B cell (primary cell): ENCODE measurements at regions not wholly inside any gene's neighbourhood (a gene's known extent, or its start where the extent isn't known, plus 50 kb on each side); places are given as distances from the start of the nearest gene placed in this dataset.

ENCODE experiments used
- ATAC-seq: fragments of 200-7000 bp; cut with Tn5 transposase; one replicate; pipeline ENCODE4 v1.10.0; 2021; ENCODE audit warnings: low read depth, mild to moderate bottlenecking, moderate number of reproducible peaks, moderate library complexity
- CTCF ChIA-PET: fragments of 350-600 bp; sonication (Branson Sonifier 250); formaldehyde crosslinking; loops from one replicate; lab custom pipeline; 2021; ENCODE audit warnings: antibody characterized with exemption, inconsistent platforms; lab: Charles Lee
- POLR2A ChIA-PET: fragments of 350-600 bp; sonication (Branson Sonifier 250); formaldehyde crosslinking; loops from one replicate; lab custom pipeline; 2021; ENCODE audit warnings: antibody characterized with exemption; lab: Charles Lee
- DNase-seq: peaks from one replicate; pipeline ENCODE4 v3.0.0; 2013
- H2AFZ ChIP-seq: 2 replicates; pipeline ENCODE4 v1.6.1; 2012; ENCODE audit warnings: mild to moderate bottlenecking, low read depth, low read length; ENCODE audit not compliant: insufficient read depth, poor library complexity, severe bottlenecking
- H3K27ac ChIP-seq, 2 donors: 1 replicate in 1 of 2; 2 replicates in 1 of 2; pipeline ENCODE4 v1.5.1; 2012 to 2013; ENCODE audit warnings: low read length in 2 of 2, mild to moderate bottlenecking in 2 of 2, moderate library complexity in 1 of 2
- H3K27me3 ChIP-seq, 4 experiments: fragments of 200-600 bp in 1 of 4; sonication (generic) in 1 of 4; replicated peaks in 1 of 4; 1 replicate in 2 of 4; 2 replicates in 2 of 4; pipeline versions ENCODE4 v1.6.1 to v1.7.0; 2013 to 2016; ENCODE audit warnings: low read length in 3 of 4, mild to moderate bottlenecking in 2 of 4, mixed read lengths in 1 of 4, moderate library complexity in 1 of 4; ENCODE audit not compliant: insufficient read depth in 4 of 4, control insufficient read depth in 3 of 4; ENCODE audit errors: control extremely low read depth in 1 of 4
- H3K36me3 ChIP-seq, 2 experiments: replicated peaks in 1 of 2; 1 replicate in 1 of 2; 2 replicates in 1 of 2; pipeline versions ENCODE4 v1.6.1 to v1.7.1; 2013; ENCODE audit warnings: low read length in 1 of 2; ENCODE audit not compliant: insufficient read depth in 2 of 2, control insufficient read depth in 1 of 2; ENCODE audit errors: control extremely low read depth in 1 of 2, extremely low read depth in 1 of 2
- H3K4me1 ChIP-seq, 2 donors: fragments of 200-600 bp in 1 of 2; sonication (generic) in 1 of 2; 1 replicate in 1 of 2; 2 replicates in 1 of 2; pipeline versions ENCODE4 v1.5.1 to v1.6.1; 2013 to 2017; ENCODE audit warnings: low read length in 2 of 2; ENCODE audit not compliant: control insufficient read depth in 2 of 2, insufficient read depth in 2 of 2
- H3K4me2 ChIP-seq: replicated peaks from 2 replicates; pipeline ENCODE3; 2012; ENCODE audit warnings: mild to moderate bottlenecking, low read depth, low read length; ENCODE audit not compliant: poor library complexity, severe bottlenecking
- H3K4me3 ChIP-seq, 5 experiments: fragments of 200-600 bp in 1 of 5; sonication (generic) in 1 of 5; 1 replicate in 3 of 5; 2 replicates in 2 of 5; pipeline versions ENCODE4 v1.5.1 to v1.7.0; 2011 to 2016; ENCODE audit warnings: low read length in 4 of 5, mild to moderate bottlenecking in 4 of 5, low read depth in 2 of 5, control low read depth in 1 of 5, moderate library complexity in 1 of 5; ENCODE audit not compliant: insufficient read depth in 1 of 5; ENCODE audit errors: control extremely low read depth in 1 of 5, extremely low read depth in 1 of 5
- H3K79me2 ChIP-seq: fragments of 200-600 bp; sonication (generic); one replicate; pipeline ENCODE4 v1.6.0; 2016; ENCODE audit warnings: low read length; ENCODE audit not compliant: control insufficient read depth, insufficient read depth
- H3K9ac ChIP-seq: fragments of 200-600 bp; sonication (generic); 2 replicates; pipeline ENCODE4 v1.6.1; 2017; ENCODE audit warnings: mild to moderate bottlenecking, low read length, moderate library complexity
- H3K9me3 ChIP-seq, 3 donors: one replicate each; pipeline versions ENCODE4 v1.6.1 to v1.7.1; 2013; ENCODE audit warnings: low read length in 2 of 3; ENCODE audit not compliant: control insufficient read depth in 2 of 3, insufficient read depth in 1 of 3; ENCODE audit errors: control extremely low read depth in 1 of 3
- H4K20me1 ChIP-seq: 2 replicates; pipeline ENCODE4 v1.6.0; 2012; ENCODE audit warnings: mild to moderate bottlenecking, low read length; ENCODE audit not compliant: insufficient read depth, control insufficient read depth, poor library complexity, severe bottlenecking
- H3K27ac Mint-ChIP-seq: one replicate; pipeline ENCODE4 v1.8.0; 2021; ENCODE audit warnings: mixed read lengths
- H3K27me3 Mint-ChIP-seq: one replicate; pipeline ENCODE4 v1.8.0; 2021; ENCODE audit warnings: mixed read lengths
- H3K4me1 Mint-ChIP-seq: one replicate; pipeline ENCODE4 v1.8.0; 2021; ENCODE audit warnings: mixed read lengths
- H3K4me3 Mint-ChIP-seq: one replicate; pipeline ENCODE4 v1.8.0; 2021; ENCODE audit warnings: mixed read lengths
- H3K9me3 Mint-ChIP-seq: one replicate; pipeline ENCODE4 v1.8.0; 2022; ENCODE audit warnings: mixed read lengths; ENCODE audit not compliant: insufficient read depth
- CTCF ChIP-seq: fragments of 200-600 bp; IDR thresholded peaks from one replicate; pipeline ENCODE4 v1.8.0; 2022; ENCODE audit warnings: antibody characterized with exemption, mild to moderate bottlenecking
- EZH2 ChIP-seq: IDR thresholded peaks from 2 replicates; pipeline ENCODE4 v1.6.1; 2012; ENCODE audit warnings: borderline replicate concordance, low read depth, mild to moderate bottlenecking, moderate library complexity, low read length; ENCODE audit not compliant: insufficient read depth, poor library complexity, severe bottlenecking
- WGBS: methylation state at CpG from one replicate; pipeline ENCODE4 v1.1.5; 2013; ENCODE audit warnings: missing lambda C conversion rate; ENCODE audit not compliant: insufficient coverage; 5-methylcytosine and 5-hydroxymethylcytosine counted together
- intact Hi-C: fragments of 100-400 bp; cut with micrococcal nuclease; formaldehyde crosslinking; loops from one replicate; pipeline ENCODE4 v1.10.0; 2022

DNA sequence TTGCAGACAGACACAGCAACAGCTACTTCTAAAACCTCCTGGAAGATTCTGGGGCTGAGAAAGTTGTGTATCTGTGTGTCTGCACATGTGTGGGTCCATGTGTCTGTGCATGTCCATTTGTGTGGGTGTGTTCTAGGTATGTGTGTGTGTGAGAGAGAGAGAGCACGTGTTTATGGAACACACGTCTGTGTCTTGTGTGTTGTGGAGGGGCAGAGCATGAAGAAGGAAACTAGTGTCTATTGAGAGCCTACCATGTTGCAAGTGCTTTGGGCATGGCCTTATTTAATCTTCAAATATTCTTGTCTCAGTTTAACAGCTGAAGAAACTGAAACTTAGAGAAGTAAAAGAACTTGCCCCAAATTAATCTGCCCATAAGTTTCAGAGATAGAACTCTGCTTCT is 327.5 kb downstream of the UACA start:
- Mint-ChIP-seq H3K27ac (peak overlapping the region; percentile 84), H3K4me1 (peaks cover 30% of the 10 kb centered on the region), H3K9me3 (no peaks in the 10 kb centered on the region), H3K4me3 (peak overlapping the region; percentile 68), H3K27me3 (no peaks in the 10 kb centered on the region)
- Histone ChIP-seq H4K20me1 (no peaks in the 10 kb centered on the region), H3K27ac (peak overlapping the region; percentile 8 to 41), H3K79me2 (no peaks in the 10 kb centered on the region), H3K36me3 (no peaks in the 10 kb centered on the region), H2AFZ (no peak overlapping the region), H3K4me1 (peaks cover 26 to 32% of the 10 kb centered on the region in 2 donors), H3K9me3 (peaks cover 0 to 4% (median 0%) of the 10 kb centered on the region in 3 donors), H3K4me2 (peak overlapping the region; percentile 54), H3K4me3 (no peak overlapping the region), H3K9ac (no peak overlapping the region), H3K27me3 (no peaks in the 10 kb centered on the region)
- WGBS = 20% methylated on average over 1 of the region's 2 CpGs
- DNase-seq (no peak), ATAC-seq (peak; percentile 14)
- no peak for TF ChIP-seq EZH2
- no peak for TF ChIP-seq CTCF
- intact Hi-C loops = loop anchor here (5.0 kb wide), 1 partner anchor 114 kb away; no protein-coding TSS in a partner anchor
- POLR2A ChIA-PET = interaction anchor here (0.7 kb wide), 1 partner anchor 52 kb away, joined by 3 read pairs; no protein-coding TSS in a partner anchor
- CTCF ChIA-PET = no interaction called here

- POLR2A ChIA-PET = interaction anchor here (0.7 kb wide), 1 partner anchor 51 kb away, joined by 3 read pairs; no protein-coding TSS in a partner anchor
- Histone ChIP-seq H3K27me3 (no peaks in the 10 kb centered on the region), H4K20me1 (no peaks in the 10 kb centered on the region), H3K4me3 (no peak overlapping the region), H3K9me3 (peaks cover 0 to 4% (median 0%) of the 10 kb centered on the region in 3 donors), H3K36me3 (no peaks in the 10 kb centered on the region), H3K27ac (peak overlapping the region; percentile 28 to 41), H3K4me2 (peak overlapping the region; percentile 54), H3K79me2 (no peaks in the 10 kb centered on the region), H3K9ac (no peak overlapping the region), H2AFZ (no peak overlapping the region), H3K4me1 (peaks cover 26 to 32% of the 10 kb centered on the region in 2 donors)
- CTCF ChIA-PET = no interaction called here
- intact Hi-C loops = loop anchor here (5.0 kb wide), 1 partner anchor 113 kb away; no protein-coding TSS in a partner anchor
- Mint-ChIP-seq H3K27ac (peak overlapping the region; percentile 84), H3K4me3 (peak overlapping the region; percentile 68), H3K9me3 (no peaks in the 10 kb centered on the region), H3K27me3 (no peaks in the 10 kb centered on the region), H3K4me1 (peaks cover 30% of the 10 kb centered on the region)
- TF ChIP-seq CTCF (no peak), EZH2 (no peak)
- WGBS = 20% methylated on average over 2 of the region's 3 CpGs
- ATAC-seq (peak; percentile 97), DNase-seq (peak; percentile 78)
Observed at GRCh38 chr15:70435369-70435768, 328.0 kb downstream of the UACA start.
